Activated naive CD8-positive, alpha-beta T cell treated with anti-CD3 and anti-CD28 coated beads, Interleukin-2, amount 10 ng/mL, durations not matched to agents 7 days and 5 days (primary cell): ENCODE measurements at regions not wholly inside any gene's neighbourhood (a gene's known extent, or its start where the extent isn't known, plus 50 kb on each side); places are given as distances from the start of the nearest gene placed in this dataset.

Experiments used
- ATAC-seq: fragments of 150-1000 bp; cut with Tn5 transposase; one replicate; pipeline ENCODE4 v1.10.0; 2021; ENCODE audit warnings: low read depth, moderate library complexity
- POLR2A ChIA-PET: fragments of 350-600 bp; sonication (Branson Sonifier 250); formaldehyde crosslinking; loops from one replicate; lab custom pipeline; 2021; ENCODE audit warnings: antibody characterized with exemption; lab: Charles Lee
- DNase-seq: peaks from one replicate; pipeline ENCODE4 v3.0.0; 2021
- H3K27ac Mint-ChIP-seq: one replicate; pipeline ENCODE4 v1.8.0; 2022; ENCODE audit warnings: mild to moderate bottlenecking, mixed read lengths
- H3K27me3 Mint-ChIP-seq: one replicate; pipeline ENCODE4 v1.8.0; 2022; ENCODE audit warnings: mild to moderate bottlenecking, moderate library complexity, mixed read lengths
- H3K36me3 Mint-ChIP-seq: one replicate; pipeline ENCODE4 v1.8.0; 2021; ENCODE audit warnings: mild to moderate bottlenecking, mixed read lengths
- H3K4me1 Mint-ChIP-seq: one replicate; pipeline ENCODE4 v1.8.0; 2021; ENCODE audit warnings: mixed read lengths
- H3K4me3 Mint-ChIP-seq: one replicate; pipeline ENCODE4 v1.8.0; 2022; ENCODE audit warnings: mild to moderate bottlenecking, moderate library complexity, mixed read lengths
- H3K9me3 Mint-ChIP-seq: one replicate; pipeline ENCODE4 v1.8.0; 2021; ENCODE audit warnings: mixed read lengths

- no peaks in the 10 kb centered on the region for H3K27me3 Mint-ChIP-seq
- POLR2A ChIA-PET, result no interaction called here
- no peaks in the 10 kb centered on the region for H3K36me3 Mint-ChIP-seq
- H3K4me1 Mint-ChIP-seq, result no peaks in the 10 kb centered on the region
- H3K27ac Mint-ChIP-seq, result no peak overlapping the region
- H3K9me3 Mint-ChIP-seq, result no peaks in the 10 kb centered on the region
- H3K4me3 Mint-ChIP-seq, result no peak overlapping the region
- DNase-seq, result no peak
- no peak for ATAC-seq
Observed at GRCh38 chr11:130616573-130616972, 168.1 kb downstream of the ADAMTS15 start.

GRCh38 chr11:130617001-130617400, 168.6 kb downstream of the ADAMTS15 start:
- no peak overlapping the region for H3K27ac Mint-ChIP-seq
- no peaks in the 10 kb centered on the region for H3K4me1 Mint-ChIP-seq
- no peak for DNase-seq
- no peak overlapping the region for H3K4me3 Mint-ChIP-seq
- no peaks in the 10 kb centered on the region for H3K36me3 Mint-ChIP-seq
- H3K27me3 Mint-ChIP-seq, result no peaks in the 10 kb centered on the region
- ATAC-seq, result no peak
- H3K9me3 Mint-ChIP-seq, result no peaks in the 10 kb centered on the region
- POLR2A ChIA-PET, result no interaction called here

- no peaks in the 10 kb centered on the region for H3K4me1 Mint-ChIP-seq
- H3K27ac Mint-ChIP-seq, result no peak overlapping the region
- POLR2A ChIA-PET, result no interaction called here
- DNase-seq (no peak), ATAC-seq (no peak)
- no peaks in the 10 kb centered on the region for H3K36me3 Mint-ChIP-seq
- no peaks in the 10 kb centered on the region for H3K27me3 Mint-ChIP-seq
- no peak overlapping the region for H3K4me3 Mint-ChIP-seq
- H3K9me3 Mint-ChIP-seq, result no peaks in the 10 kb centered on the region
Observed at GRCh38 chr11:130620548-130620947, 172.1 kb downstream of the ADAMTS15 start.

- Mint-ChIP-seq H3K9me3 (no peaks in the 10 kb centered on the region), H3K4me1 (no peaks in the 10 kb centered on the region), H3K27ac (no peak overlapping the region), H3K36me3 (no peaks in the 10 kb centered on the region), H3K4me3 (no peak overlapping the region), H3K27me3 (no peaks in the 10 kb centered on the region)
- ATAC-seq (no peak), DNase-seq (no peak)
- POLR2A ChIA-PET, result no interaction called here
Observed at GRCh38 chr11:130622141-130622542, 173.7 kb downstream of the ADAMTS15 start.

- Mint-ChIP-seq H3K9me3 (no peaks in the 10 kb centered on the region), H3K4me3 (no peak overlapping the region), H3K27me3 (peaks cover 3% of the 10 kb centered on the region), H3K4me1 (no peaks in the 10 kb centered on the region), H3K27ac (no peak overlapping the region), H3K36me3 (no peaks in the 10 kb centered on the region)
- no peak for DNase-seq
- POLR2A ChIA-PET, result no interaction called here
- ATAC-seq, result no peak
Observed at GRCh38 chr11:130623670-130624668, 175.5 kb downstream of the ADAMTS15 start.

- POLR2A ChIA-PET, result no interaction called here
- ATAC-seq, result no peak
- H3K9me3 Mint-ChIP-seq, result no peaks in the 10 kb centered on the region
- H3K27ac Mint-ChIP-seq, result no peak overlapping the region
- no peaks in the 10 kb centered on the region for H3K4me1 Mint-ChIP-seq
- H3K36me3 Mint-ChIP-seq, result no peaks in the 10 kb centered on the region
- no peak overlapping the region for H3K4me3 Mint-ChIP-seq
- peaks cover 3% of the 10 kb centered on the region for H3K27me3 Mint-ChIP-seq
- DNase-seq, result no peak
Observed at GRCh38 chr11:130624971-130625544, 176.6 kb downstream of the ADAMTS15 start.

- no peak for ATAC-seq
- no peaks in the 10 kb centered on the region for H3K36me3 Mint-ChIP-seq
- no peak overlapping the region for H3K27ac Mint-ChIP-seq
- POLR2A ChIA-PET, result no interaction called here
- no peaks in the 10 kb centered on the region for H3K9me3 Mint-ChIP-seq
- DNase-seq, result no peak
- H3K4me3 Mint-ChIP-seq, result no peak overlapping the region
- H3K27me3 Mint-ChIP-seq, result peaks cover 3% of the 10 kb centered on the region
- no peaks in the 10 kb centered on the region for H3K4me1 Mint-ChIP-seq
Observed at GRCh38 chr11:130625578-130626306, 177.3 kb downstream of the ADAMTS15 start.

GRCh38 chr11:130629039-130629438, 180.6 kb downstream of the ADAMTS15 start:
- POLR2A ChIA-PET, result no interaction called here
- H3K27me3 Mint-ChIP-seq, result peaks cover 5% of the 10 kb centered on the region
- H3K36me3 Mint-ChIP-seq, result no peaks in the 10 kb centered on the region
- H3K9me3 Mint-ChIP-seq, result no peaks in the 10 kb centered on the region
- no peak overlapping the region for H3K4me3 Mint-ChIP-seq
- DNase-seq, result no peak
- no peak overlapping the region for H3K27ac Mint-ChIP-seq
- no peaks in the 10 kb centered on the region for H3K4me1 Mint-ChIP-seq
- ATAC-seq, result no peak

- POLR2A ChIA-PET, result no interaction called here
- no peaks in the 10 kb centered on the region for H3K4me1 Mint-ChIP-seq
- no peak for ATAC-seq
- peaks cover 5% of the 10 kb centered on the region for H3K27me3 Mint-ChIP-seq
- no peaks in the 10 kb centered on the region for H3K36me3 Mint-ChIP-seq
- H3K4me3 Mint-ChIP-seq, result no peak overlapping the region
- DNase-seq, result no peak
- H3K9me3 Mint-ChIP-seq, result no peaks in the 10 kb centered on the region
- no peak overlapping the region for H3K27ac Mint-ChIP-seq
Observed at GRCh38 chr11:130631119-130631518, 182.7 kb downstream of the ADAMTS15 start.

GRCh38 chr11:130633466-130633865, 185.0 kb downstream of the ADAMTS15 start:
- POLR2A ChIA-PET, result no interaction called here
- no peak overlapping the region for H3K4me3 Mint-ChIP-seq
- H3K36me3 Mint-ChIP-seq, result no peaks in the 10 kb centered on the region
- no peaks in the 10 kb centered on the region for H3K4me1 Mint-ChIP-seq
- H3K27me3 Mint-ChIP-seq, result peaks cover 5% of the 10 kb centered on the region
- ATAC-seq (no peak), DNase-seq (no peak)
- no peaks in the 10 kb centered on the region for H3K9me3 Mint-ChIP-seq
- H3K27ac Mint-ChIP-seq, result no peak overlapping the region

GRCh38 chr11:130634186-130634585, 185.7 kb downstream of the ADAMTS15 start:
- Mint-ChIP-seq H3K27ac (no peak overlapping the region), H3K4me1 (no peaks in the 10 kb centered on the region), H3K9me3 (no peaks in the 10 kb centered on the region), H3K36me3 (no peaks in the 10 kb centered on the region), H3K4me3 (no peak overlapping the region), H3K27me3 (peaks cover 2% of the 10 kb centered on the region)
- ATAC-seq (no peak), DNase-seq (no peak)
- POLR2A ChIA-PET, result no interaction called here

GRCh38 chr11:130634961-130635473, 186.6 kb downstream of the ADAMTS15 start:
- Mint-ChIP-seq H3K36me3 (no peaks in the 10 kb centered on the region), H3K27me3 (peaks cover 2% of the 10 kb centered on the region), H3K4me1 (no peaks in the 10 kb centered on the region), H3K9me3 (no peaks in the 10 kb centered on the region), H3K4me3 (no peak overlapping the region), H3K27ac (no peak overlapping the region)
- DNase-seq (no peak), ATAC-seq (no peak)
- POLR2A ChIA-PET, result no interaction called here

GRCh38 chr11:130635937-130636630, 187.6 kb downstream of the ADAMTS15 start:
- H3K4me1 Mint-ChIP-seq, result no peaks in the 10 kb centered on the region
- POLR2A ChIA-PET, result no interaction called here
- no peak for ATAC-seq
- no peak overlapping the region for H3K27ac Mint-ChIP-seq
- DNase-seq, result no peak
- peaks cover 2% of the 10 kb centered on the region for H3K27me3 Mint-ChIP-seq
- no peak overlapping the region for H3K4me3 Mint-ChIP-seq
- H3K36me3 Mint-ChIP-seq, result no peaks in the 10 kb centered on the region
- H3K9me3 Mint-ChIP-seq, result no peaks in the 10 kb centered on the region
